Motor neuron (in vitro differentiated cells): ENCODE measurements at regions not wholly inside any gene's neighbourhood (a gene's known extent, or its start where the extent isn't known, plus 50 kb on each side); places are given as distances from the start of the nearest gene placed in this dataset.
A peak's percentile ranks its signal among the peaks of the same experiment; 100 is the strongest.

Source experiments
- ATAC-seq, 8 experiments: fragments of 200-7000 bp; cut with Tn5 transposase; replicated peaks in 6 of 8; 2 replicates each; pipeline ENCODE4 v1.8.0; 2021; ENCODE audit warnings: mild to moderate bottlenecking in 8 of 8, moderate library complexity in 8 of 8
- H3K27ac ChIP-seq, 2 donors: fragments of 250-450 bp; sonication (Bioruptor Pico); 2 replicates each; pipeline ENCODE4 v1.9.0; 2021; ENCODE audit warnings: antibody characterized with exemption in 2 of 2, mild to moderate bottlenecking in 2 of 2, moderate library complexity in 1 of 2
- H3K4me1 ChIP-seq, 2 donors: fragments of 250-450 bp; sonication (Bioruptor Pico); replicated peaks in 1 of 2; 2 replicates each; pipeline ENCODE4 v1.6.1; 2021; ENCODE audit warnings: antibody characterized with exemption in 2 of 2, mild to moderate bottlenecking in 2 of 2, moderate library complexity in 1 of 2
- H3K4me3 ChIP-seq, 5 donors: fragments of 250-450 bp; sonication (Bioruptor Pico); 2 replicates each; pipeline ENCODE4 v1.9.0; 2021; ENCODE audit warnings: antibody characterized with exemption in 5 of 5, mild to moderate bottlenecking in 5 of 5, moderate library complexity in 4 of 5
- WGBS, 10 experiments: fragments of 450-650 bp; shearing (Covaris generic); methylation state at CpG; one replicate each; pipeline ENCODE4 v1.0.0; 2022; 5-methylcytosine and 5-hydroxymethylcytosine counted together
- in situ Hi-C, 9 experiments: fragments of 400-800 bp; cut with MboI; loops; one replicate each; pipeline ENCODE4 v1.15.0; 2021; ENCODE audit warnings: low sequenced_read_pairs in 9 of 9, low pct_unique_long_range_greater_than_20kb in 2 of 9; ENCODE audit not compliant: unreplicated experiment in 9 of 9

- Histone ChIP-seq H3K27ac (no peak overlapping the region), H3K4me3 (no peak overlapping the region), H3K4me1 (peaks cover 2 to 11% of the 10 kb centered on the region in 2 donors)
- peak in 5 of 8 experiments; percentile 11 to 30 (median 26) for ATAC-seq
- in situ Hi-C loops: loop anchor here in 4 of 9 experiments (10.0 to 25.0 kb wide), 3 partner anchors 93 to 511 kb away; partner anchors contain the start of gene GADD45G (in 3 of the 4)
- 0 to 83% (median 40%) methylated on average over 1 of the region's 1 CpG; no CpG with 5 or more reads in 5 of the 10 experiments for WGBS, 10 experiments
Measured at GRCh38 chr9:90105773-90106172, 501.0 kb downstream of the GADD45G start.

- 0 to 57% (median 38%) methylated on average over 2 to 4 of the region's 4 CpGs; no CpG with 5 or more reads in 1 of the 10 experiments for WGBS, 10 experiments
- Histone ChIP-seq H3K27ac (peak overlapping the region in 1 of 2 donors; percentile 58), H3K4me3 (no peak overlapping the region), H3K4me1 (peaks cover under 1 to 7% of the 10 kb centered on the region in 2 donors)
- in situ Hi-C loops: loop anchor here in 4 of 9 experiments (10.0 to 25.0 kb wide), 3 partner anchors 95 to 512 kb away; partner anchors contain the start of gene GADD45G (in 3 of the 4)
- ATAC-seq: peak in 6 of 8 experiments; percentile 36 to 86 (median 80)
Measured at GRCh38 chr9:90107040-90107725, 502.4 kb downstream of the GADD45G start.

GRCh38 chr9:90107726-90108655 lies 503.2 kb downstream of the GADD45G start:
- H3K4me3 ChIP-seq: no peak overlapping the region
- in situ Hi-C loops: loop anchor here in 4 of 9 experiments (10.0 to 25.0 kb wide), 3 partner anchors 96 to 513 kb away; partner anchors contain the start of gene GADD45G (in 3 of the 4)
- 7 to 87% (median 68%) methylated on average over 2 to 7 of the region's 7 CpGs for WGBS, 10 experiments
- peaks cover 0 to 7% of the 10 kb centered on the region in 2 donors for H3K4me1 ChIP-seq
- H3K27ac ChIP-seq: no peak overlapping the region
- ATAC-seq: peak in 1 of 8 experiments; percentile 68

- no peak overlapping the region for H3K4me3 ChIP-seq
- 0 to 86% (median 43%) methylated on average over 1 to 4 of the region's 4 CpGs for WGBS, 10 experiments
- in situ Hi-C loops: loop anchor here in 1 of 9 experiments (25.0 kb wide), 1 partner anchor 100 kb away; no protein-coding TSS in a partner anchor
- peaks cover 6 to 7% of the 10 kb centered on the region in 2 donors for H3K4me1 ChIP-seq
- no peak overlapping the region for H3K27ac ChIP-seq
- peak in 6 of 8 experiments; percentile 34 to 94 (median 72) for ATAC-seq
Measured at GRCh38 chr9:90112788-90113187, 508.0 kb downstream of the GADD45G start.

GRCh38 chr9:90114641-90115425 lies 510.0 kb downstream of the GADD45G start:
- in situ Hi-C loops: loop anchor here in 1 of 9 experiments (25.0 kb wide), 1 partner anchor 103 kb away; no protein-coding TSS in a partner anchor
- no peak overlapping the region for H3K27ac ChIP-seq
- 59 to 93% (median 70%) methylated on average over 1 to 4 of the region's 4 CpGs; no CpG with 5 or more reads in 3 of the 10 experiments for WGBS, 10 experiments
- H3K4me3 ChIP-seq: no peak overlapping the region
- H3K4me1 ChIP-seq: peaks cover 6 to 7% of the 10 kb centered on the region in 2 donors
- ATAC-seq: peak in 2 of 8 experiments; percentile 32 to 38

GRCh38 chr9:90121762-90122161 lies 517.0 kb downstream of the GADD45G start:
- in situ Hi-C loops: loop anchor here in 1 of 9 experiments (25.0 kb wide), 1 partner anchor 109 kb away; no protein-coding TSS in a partner anchor
- Histone ChIP-seq H3K27ac (no peak overlapping the region), H3K4me1 (peaks cover 23 to 25% of the 10 kb centered on the region in 2 donors), H3K4me3 (no peak overlapping the region)
- WGBS, 10 experiments: 3 to 96% (median 83%) methylated on average over 4 to 7 of the region's 7 CpGs
- no peak for ATAC-seq

- in situ Hi-C loops: loop anchor here in 3 of 9 experiments (25.0 kb wide), 3 partner anchors 113 to 737 kb away; no protein-coding TSS in a partner anchor
- H3K27ac ChIP-seq: peak overlapping the region; percentile 87 to 97
- peaks cover 24 to 26% of the 10 kb centered on the region in 2 donors for H3K4me1 ChIP-seq
- no peak overlapping the region for H3K4me3 ChIP-seq
- peak in 7 of 8 experiments; percentile 85 to 100 (median 99) for ATAC-seq
- WGBS, 10 experiments: 0 to 86% (median 46%) methylated on average over 1 of the region's 1 CpG
Measured at GRCh38 chr9:90124961-90125360, 517.7 kb downstream of the DIRAS2 start.

GRCh38 chr9:90127923-90128322 lies 514.7 kb downstream of the DIRAS2 start:
- peaks cover 24 to 26% of the 10 kb centered on the region in 2 donors for H3K4me1 ChIP-seq
- H3K4me3 ChIP-seq: no peak overlapping the region
- in situ Hi-C loops: loop anchor here in 3 of 9 experiments (25.0 kb wide), 2 partner anchors 634 to 734 kb away; no protein-coding TSS in a partner anchor
- no peak for ATAC-seq
- 79 to 93% (median 88%) methylated on average over 2 to 5 of the region's 5 CpGs; no CpG with 5 or more reads in 5 of the 10 experiments for WGBS, 10 experiments
- no peak overlapping the region for H3K27ac ChIP-seq

GRCh38 chr9:90128587-90129190 lies 513.9 kb downstream of the DIRAS2 start:
- Histone ChIP-seq H3K4me3 (no peak overlapping the region), H3K4me1 (peaks cover 24 to 26% of the 10 kb centered on the region in 2 donors), H3K27ac (no peak overlapping the region)
- 0 to 100% (median 74%) methylated on average over 1 to 6 of the region's 7 CpGs for WGBS, 10 experiments
- no peak for ATAC-seq
- in situ Hi-C loops: loop anchor here in 3 of 9 experiments (25.0 kb wide), 2 partner anchors 634 to 734 kb away; no protein-coding TSS in a partner anchor

- H3K27ac ChIP-seq: no peak overlapping the region
- WGBS, 10 experiments: 0 to 97% (median 89%) methylated on average over 2 to 4 of the region's 4 CpGs; no CpG with 5 or more reads in 3 of the 10 experiments
- no peak overlapping the region for H3K4me3 ChIP-seq
- H3K4me1 ChIP-seq: peaks cover 22 to 23% of the 10 kb centered on the region in 2 donors
- ATAC-seq: no peak
- in situ Hi-C loops: loop anchor here in 3 of 9 experiments (25.0 kb wide), 2 partner anchors 633 to 733 kb away; no protein-coding TSS in a partner anchor
Measured at GRCh38 chr9:90129446-90129845, 513.2 kb downstream of the DIRAS2 start.

GRCh38 chr9:90131568-90131967 lies 511.1 kb downstream of the DIRAS2 start:
- WGBS, 10 experiments: 28 to 93% (median 83%) methylated on average over 1 to 6 of the region's 7 CpGs; no CpG with 5 or more reads in 1 of the 10 experiments
- in situ Hi-C loops: loop anchor here in 3 of 9 experiments (25.0 kb wide), 2 partner anchors 631 to 731 kb away; no protein-coding TSS in a partner anchor
- ATAC-seq: no peak
- Histone ChIP-seq H3K27ac (no peak overlapping the region), H3K4me3 (no peak overlapping the region), H3K4me1 (peaks cover 3 to 4% of the 10 kb centered on the region in 2 donors)
